ENCODE measurements at regions not wholly inside any gene's neighbourhood (a gene's known extent, or its start where the extent isn't known, plus 50 kb on each side); places are given as distances from the start of the nearest gene placed in this dataset.

GRCh38 chr9:19643875-19644274 is 145.0 kb downstream of the SLC24A2 start:
- TF ChIP-seq EZH2 (IDR thresholded peaks at IDR 0.05) (no peak), EZH2phosphoT487 (IDR thresholded peaks at IDR 0.05) (no peak)
